NCI-H146 treated with DMSO at 0.1 percent for 48 hours (cell line): ENCODE measurements at regions not wholly inside any gene's neighbourhood (a gene's known extent, or its start where the extent isn't known, plus 50 kb on each side); places are given as distances from the start of the nearest gene placed in this dataset.

Source experiments
- DNase-seq: peaks from one replicate; lab custom pipeline; 2025; ENCODE audit not compliant: unreplicated experiment; lab: John Stamatoyannopoulos, UW

DNA sequence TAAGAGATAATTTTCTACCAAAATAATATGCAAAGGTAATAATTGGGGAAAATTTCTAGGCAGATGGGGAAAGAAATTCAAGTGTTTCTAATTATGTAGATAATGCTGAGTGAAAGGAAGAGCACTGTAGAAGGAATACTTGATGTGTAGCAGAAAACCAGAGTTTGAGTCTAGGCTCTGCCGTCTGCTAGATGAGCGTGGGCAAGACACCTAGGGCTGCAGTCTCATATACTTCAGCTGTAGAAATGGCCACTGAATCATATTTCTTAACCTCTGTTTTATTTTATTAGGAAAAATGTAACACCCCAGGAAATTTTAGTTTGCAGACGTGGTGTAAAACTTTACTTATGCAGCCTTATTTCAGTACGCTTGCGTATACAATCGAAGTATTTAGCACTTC lies 59.8 kb upstream of the SLC38A2 start:
- no peak for DNase-seq

DNA sequence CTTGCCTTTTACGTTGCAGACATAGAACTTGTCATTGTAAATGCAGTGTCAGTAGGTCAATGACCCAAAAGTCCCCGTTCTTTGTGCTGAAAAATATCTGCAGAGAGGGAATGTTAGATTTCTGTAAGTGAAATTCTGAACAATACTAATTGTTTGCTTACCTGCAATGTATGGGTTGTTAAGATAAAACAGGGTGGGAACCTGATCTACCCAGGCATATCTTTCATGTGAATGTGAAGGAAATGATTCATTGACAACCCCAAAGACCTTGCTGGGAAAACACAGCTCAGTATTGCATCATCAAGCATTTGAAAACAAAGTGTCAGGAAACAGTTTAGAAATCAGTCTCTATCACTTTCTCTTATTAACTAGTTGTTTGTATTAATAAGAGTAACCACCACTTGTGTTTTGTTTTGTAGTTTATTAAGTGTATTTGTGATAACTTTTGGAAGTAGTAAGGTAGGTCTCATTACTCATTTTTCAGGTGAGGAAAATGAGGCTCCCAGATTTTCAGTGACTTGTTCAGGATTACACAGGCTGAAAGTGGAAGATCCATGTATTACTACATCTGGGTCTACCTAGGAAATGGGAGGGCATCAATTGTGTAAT lies 57.9 kb upstream of the SLC38A2 start:
- no peak for DNase-seq
